Testis (tissue), 2 donors: ENCODE measurements at regions not wholly inside any gene's neighbourhood (a gene's known extent, or its start where the extent isn't known, plus 50 kb on each side); places are given as distances from the start of the nearest gene placed in this dataset.

Experiments used
- CTCF ChIP-seq, 3 experiments: fragments of 450-650 bp in 2 of 3; fragments of 200-600 bp in 1 of 3; sonication (generic) in 1 of 3; IDR thresholded peaks; one replicate each; pipeline ENCODE4 v1.5.1; 2016 to 2019; ENCODE audit warnings: antibody characterized with exemption in 3 of 3, mild to moderate bottlenecking in 2 of 3, moderate library complexity in 1 of 3
- POLR2A ChIP-seq: fragments of 450-650 bp; IDR thresholded peaks from one replicate; pipeline ENCODE4 v1.6.1; 2017; ENCODE audit warnings: antibody characterized with exemption, mild to moderate bottlenecking, moderate library complexity

DNA sequence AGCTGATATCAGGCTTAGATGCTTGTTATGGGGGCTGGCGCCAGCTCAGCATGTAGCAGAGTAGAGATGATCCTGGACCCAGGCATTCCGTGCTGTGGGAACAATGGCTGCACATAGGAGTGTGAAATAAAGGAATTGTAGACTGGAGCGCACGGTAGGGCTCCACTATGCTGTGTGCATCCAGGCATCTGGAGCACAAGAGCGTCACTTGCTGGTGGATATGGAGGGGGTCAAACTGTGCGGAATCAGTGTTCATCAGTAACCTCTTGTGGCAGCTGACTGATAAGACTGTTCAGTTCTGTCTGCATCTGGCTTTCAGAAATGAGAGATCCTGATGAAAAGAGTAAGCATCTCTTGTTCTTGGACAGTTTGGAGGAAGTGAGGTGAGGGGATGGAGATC is 55.8 kb downstream of the ZNF503 start:
- TF ChIP-seq POLR2A (no peak), CTCF (IDR thresholded peaks at IDR 0.05) (no peak)
